Activated naive CD8-positive, alpha-beta T cell treated with anti-CD3 and anti-CD28 coated beads for 36 hours (primary cell): ENCODE measurements at regions not wholly inside any gene's neighbourhood (a gene's known extent, or its start where the extent isn't known, plus 50 kb on each side); places are given as distances from the start of the nearest gene placed in this dataset.

Experiments used
- DNase-seq: peaks from one replicate; pipeline ENCODE4 v3.0.0; 2021
- H3K27ac Mint-ChIP-seq: one replicate; pipeline ENCODE4 v1.8.0; 2022; ENCODE audit warnings: mild to moderate bottlenecking, moderate library complexity, mixed read lengths
- H3K27me3 Mint-ChIP-seq: one replicate; pipeline ENCODE4 v1.8.0; 2022; ENCODE audit warnings: mild to moderate bottlenecking, mixed read lengths
- H3K36me3 Mint-ChIP-seq: one replicate; pipeline ENCODE4 v1.8.0; 2021; ENCODE audit warnings: mild to moderate bottlenecking, mixed read lengths
- H3K4me1 Mint-ChIP-seq: one replicate; pipeline ENCODE4 v1.8.0; 2021; ENCODE audit warnings: mixed read lengths
- H3K4me3 Mint-ChIP-seq: one replicate; pipeline ENCODE4 v1.8.0; 2022; ENCODE audit warnings: mild to moderate bottlenecking, moderate library complexity, mixed read lengths
- H3K9me3 Mint-ChIP-seq: one replicate; pipeline ENCODE4 v1.8.0; 2022; ENCODE audit warnings: mixed read lengths

GRCh38 chr16:85213926-85214675, 101.8 kb upstream of the CIBAR2 start:
- no peaks in the 10 kb centered on the region for H3K36me3 Mint-ChIP-seq
- no peaks in the 10 kb centered on the region for H3K4me1 Mint-ChIP-seq
- H3K9me3 Mint-ChIP-seq = no peaks in the 10 kb centered on the region
- DNase-seq = no peak
- no peak overlapping the region for H3K4me3 Mint-ChIP-seq
- H3K27me3 Mint-ChIP-seq = no peaks in the 10 kb centered on the region
- H3K27ac Mint-ChIP-seq = no peak overlapping the region

- no peak overlapping the region for H3K4me3 Mint-ChIP-seq
- H3K9me3 Mint-ChIP-seq = no peaks in the 10 kb centered on the region
- H3K36me3 Mint-ChIP-seq = no peaks in the 10 kb centered on the region
- H3K27ac Mint-ChIP-seq = no peak overlapping the region
- H3K4me1 Mint-ChIP-seq = no peaks in the 10 kb centered on the region
- peaks cover 2% of the 10 kb centered on the region for H3K27me3 Mint-ChIP-seq
- no peak for DNase-seq
Observed at GRCh38 chr16:85215478-85216118, 103.3 kb upstream of the CIBAR2 start.

DNA sequence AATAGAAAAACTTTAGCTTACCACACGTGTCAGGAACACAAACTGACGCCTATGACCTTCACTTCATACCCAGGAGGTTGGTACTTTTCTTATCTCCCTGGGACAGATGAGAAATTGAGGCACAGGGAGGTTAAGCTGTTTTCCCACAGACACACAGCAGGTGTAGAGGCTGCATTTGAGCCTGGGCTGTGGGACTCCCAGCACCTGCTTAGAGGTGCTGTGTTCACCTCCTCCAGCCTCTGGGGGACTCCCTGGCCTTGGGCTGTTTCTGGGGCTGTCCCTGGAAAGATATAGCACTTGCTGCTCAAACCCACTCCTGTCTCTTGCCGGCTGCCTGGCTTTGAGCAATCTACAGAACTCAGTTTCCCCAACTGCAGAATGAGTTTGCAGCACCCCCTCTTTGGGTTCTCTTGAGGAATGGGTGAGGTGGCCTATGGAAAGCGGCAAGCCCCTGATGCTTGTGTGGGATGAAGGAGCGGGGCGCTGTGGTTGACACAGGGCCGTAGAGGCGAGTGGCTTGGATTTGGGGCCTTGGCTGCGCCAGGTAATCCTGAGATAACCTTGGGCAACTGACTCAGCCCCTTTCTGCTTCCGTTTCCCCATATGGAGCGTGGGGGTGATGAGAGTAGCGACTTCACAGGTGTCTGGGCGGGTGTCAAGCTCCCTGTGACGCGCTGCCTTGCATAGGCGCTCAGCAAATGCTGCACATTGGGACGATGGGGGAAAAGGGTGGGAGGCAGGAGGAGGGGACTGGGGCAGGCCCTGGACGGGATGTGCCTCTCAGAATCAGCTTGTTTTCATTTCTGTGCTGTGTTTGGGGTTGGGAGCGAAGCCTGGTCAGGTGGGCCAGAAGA, 104.5 kb upstream of the CIBAR2 start:
- Mint-ChIP-seq H3K27me3 (peaks cover 4% of the 10 kb centered on the region), H3K36me3 (no peaks in the 10 kb centered on the region), H3K4me1 (no peaks in the 10 kb centered on the region), H3K9me3 (no peaks in the 10 kb centered on the region), H3K4me3 (no peak overlapping the region), H3K27ac (no peak overlapping the region)
- DNase-seq = no peak

DNA sequence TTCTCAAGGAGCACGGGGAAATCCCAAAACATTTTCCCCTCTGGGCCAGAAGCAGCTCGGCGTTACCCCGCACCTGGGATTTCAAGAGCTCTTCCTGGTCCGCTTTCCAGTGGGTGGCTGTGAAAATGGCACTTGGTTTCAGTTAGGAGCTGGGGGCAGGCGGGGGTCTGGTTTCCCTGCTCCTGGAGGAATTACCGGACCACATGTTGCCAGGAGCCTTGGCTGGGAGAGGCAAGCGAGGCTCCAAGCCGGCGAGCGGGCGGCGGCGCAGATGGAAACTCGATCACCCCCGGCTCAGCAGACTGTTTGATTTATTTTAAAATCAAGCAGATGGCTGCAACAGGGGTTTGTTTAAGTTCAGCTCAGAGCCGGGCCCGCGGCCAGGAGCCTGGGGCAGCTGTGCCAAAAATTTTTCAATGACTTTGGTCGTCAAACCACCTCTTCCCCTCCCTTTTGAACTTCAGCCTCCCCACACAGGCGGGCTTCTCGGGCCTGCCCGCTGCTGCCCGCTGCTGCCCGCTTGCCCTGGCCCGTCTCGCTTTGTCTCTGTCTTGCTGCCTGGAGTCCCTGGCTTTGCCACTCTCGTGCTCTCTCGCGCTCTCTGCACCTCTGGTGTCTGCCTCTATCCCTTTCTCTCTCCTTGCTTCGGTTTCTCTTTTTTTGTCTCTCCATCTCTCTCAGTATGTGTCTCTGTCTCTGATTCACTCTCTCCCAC, 108.0 kb upstream of the CIBAR2 start:
- H3K36me3 Mint-ChIP-seq = no peaks in the 10 kb centered on the region
- H3K4me1 Mint-ChIP-seq = no peaks in the 10 kb centered on the region
- H3K27me3 Mint-ChIP-seq = peaks cover 4% of the 10 kb centered on the region
- no peaks in the 10 kb centered on the region for H3K9me3 Mint-ChIP-seq
- no peak overlapping the region for H3K27ac Mint-ChIP-seq
- no peak for DNase-seq
- no peak overlapping the region for H3K4me3 Mint-ChIP-seq

DNA sequence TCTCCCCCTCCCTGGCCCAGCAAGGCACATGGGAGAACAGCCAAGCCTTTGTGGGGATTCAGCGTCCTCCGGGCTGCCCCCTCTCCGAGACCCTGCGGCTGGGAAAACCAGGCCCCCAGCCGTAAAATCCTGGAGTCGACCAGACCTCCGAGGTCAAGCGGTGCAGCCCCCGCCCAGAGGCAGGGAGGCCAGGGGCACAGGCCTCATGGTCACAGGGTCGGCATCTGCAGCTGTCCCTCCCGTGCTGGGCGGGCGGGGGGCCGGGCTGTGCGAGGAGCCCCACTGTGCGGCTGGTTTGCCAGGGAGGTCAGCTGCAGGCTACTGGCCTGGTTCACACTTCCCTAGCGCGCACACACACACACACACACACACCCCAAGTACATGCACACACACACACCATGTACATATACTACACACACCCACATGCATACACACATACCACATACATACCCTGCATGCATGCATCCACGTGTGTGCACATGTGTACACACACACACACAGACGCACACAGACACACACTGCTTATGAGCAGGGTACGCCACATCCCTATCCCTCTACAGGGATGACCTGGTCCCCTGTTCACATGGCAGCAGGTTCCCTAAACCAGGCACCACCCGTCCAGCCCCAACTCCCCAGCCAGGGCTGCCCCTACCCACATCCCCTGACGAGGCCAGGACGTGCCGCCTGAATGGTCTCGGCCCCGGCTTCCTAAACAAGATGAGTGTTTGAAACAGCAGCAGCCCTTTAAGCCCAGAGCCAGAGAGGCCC, 108.9 kb upstream of the CIBAR2 start:
- Mint-ChIP-seq H3K4me1 (no peaks in the 10 kb centered on the region), H3K9me3 (no peaks in the 10 kb centered on the region), H3K4me3 (no peak overlapping the region), H3K27ac (no peak overlapping the region), H3K27me3 (peaks cover 4% of the 10 kb centered on the region), H3K36me3 (no peaks in the 10 kb centered on the region)
- no peak for DNase-seq

DNA sequence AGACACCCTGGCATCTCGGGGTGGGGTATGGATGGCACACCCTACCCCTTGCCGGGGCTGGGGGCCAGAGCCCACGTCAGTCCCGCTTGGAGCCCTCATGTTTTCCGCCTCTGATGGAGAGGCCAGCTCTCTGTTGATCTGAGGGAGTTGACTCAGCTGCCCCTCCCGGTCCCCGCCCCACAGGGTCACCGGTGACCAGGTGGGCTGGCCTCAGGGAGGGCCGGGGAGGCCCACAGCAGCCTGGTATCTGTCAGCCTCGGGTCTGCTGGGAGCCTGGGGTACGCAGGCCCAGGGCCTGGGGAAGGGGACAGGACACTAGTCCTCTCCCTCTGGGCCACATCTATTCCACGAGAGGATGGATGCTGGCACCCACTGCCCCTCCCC, 109.5 kb upstream of the CIBAR2 start:
- Mint-ChIP-seq H3K4me3 (no peak overlapping the region), H3K27me3 (peaks cover 4% of the 10 kb centered on the region)
- DNase-seq = no peak

DNA sequence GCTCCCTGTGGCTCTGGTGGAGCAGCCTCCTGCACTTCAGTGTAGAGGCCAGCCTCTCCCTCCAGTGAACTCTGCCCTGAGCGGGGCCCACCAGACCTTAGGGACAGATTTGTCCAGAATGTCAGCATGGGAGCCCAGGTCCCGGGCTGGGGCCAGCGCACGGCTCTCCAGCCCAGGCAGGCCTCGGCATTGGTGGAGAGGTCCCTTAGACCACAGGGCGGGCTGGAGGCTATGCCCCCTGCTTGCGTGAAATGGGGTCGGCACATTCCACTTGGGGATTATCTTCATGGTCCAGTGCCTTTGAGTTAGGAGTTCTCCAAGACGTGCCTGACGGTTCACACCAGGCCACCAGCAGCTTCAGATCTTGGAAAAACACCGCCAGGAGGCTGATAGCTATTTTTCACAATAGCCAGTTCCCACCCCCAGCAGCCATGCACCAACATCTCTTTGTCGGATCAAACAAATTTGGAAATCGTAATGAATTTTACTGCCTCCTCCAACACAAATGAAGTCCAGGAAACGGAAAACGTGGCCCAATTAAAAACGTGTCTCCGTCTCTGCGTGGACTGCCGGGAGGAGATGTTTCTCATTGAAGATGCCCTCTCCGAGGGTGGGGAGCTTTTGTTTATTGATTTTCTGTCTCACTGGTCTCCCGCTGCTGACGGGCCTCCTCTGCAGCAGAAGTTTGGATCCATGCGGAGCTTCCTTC, 110.0 kb upstream of the CIBAR2 start:
- no peak overlapping the region for H3K4me3 Mint-ChIP-seq
- no peak overlapping the region for H3K27ac Mint-ChIP-seq
- peaks cover 4% of the 10 kb centered on the region for H3K27me3 Mint-ChIP-seq
- H3K36me3 Mint-ChIP-seq = no peaks in the 10 kb centered on the region
- H3K9me3 Mint-ChIP-seq = no peaks in the 10 kb centered on the region
- no peaks in the 10 kb centered on the region for H3K4me1 Mint-ChIP-seq
- DNase-seq = no peak

More for the DNA sequence above, 109.5 kb upstream of the CIBAR2 start:
- Mint-ChIP-seq H3K36me3 (no peaks in the 10 kb centered on the region), H3K9me3 (no peaks in the 10 kb centered on the region), H3K27ac (no peak overlapping the region), H3K4me1 (no peaks in the 10 kb centered on the region)

DNA sequence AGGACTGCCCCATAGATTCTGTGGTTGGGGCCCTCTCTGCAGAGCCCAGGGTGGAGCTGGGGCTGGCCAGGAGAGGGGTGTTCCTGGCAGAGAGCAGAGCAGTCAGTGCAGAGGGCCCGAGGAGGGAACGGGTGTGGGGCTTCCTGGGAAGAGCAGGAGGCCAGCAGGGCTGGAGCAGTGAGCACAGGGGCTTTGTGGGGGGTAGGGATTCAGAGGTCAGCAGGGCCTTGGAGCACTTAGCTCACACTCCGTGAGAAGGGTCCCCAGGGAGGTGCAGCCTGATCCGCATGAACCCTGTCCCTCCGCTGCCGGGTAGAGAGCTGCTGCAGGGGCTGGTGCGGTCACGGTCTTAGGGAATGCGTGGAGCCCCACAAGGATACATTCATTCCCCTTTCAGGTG, 113.0 kb upstream of the CIBAR2 start:
- Mint-ChIP-seq H3K27ac (no peak overlapping the region), H3K4me1 (no peaks in the 10 kb centered on the region), H3K9me3 (no peaks in the 10 kb centered on the region), H3K4me3 (no peak overlapping the region), H3K36me3 (no peaks in the 10 kb centered on the region), H3K27me3 (peaks cover 4% of the 10 kb centered on the region)
- no peak for DNase-seq

GRCh38 chr16:85225721-85226120, 113.4 kb upstream of the CIBAR2 start:
- H3K4me3 Mint-ChIP-seq = no peak overlapping the region
- no peaks in the 10 kb centered on the region for H3K9me3 Mint-ChIP-seq
- peaks cover under 1% of the 10 kb centered on the region for H3K27me3 Mint-ChIP-seq
- H3K36me3 Mint-ChIP-seq = no peaks in the 10 kb centered on the region
- no peaks in the 10 kb centered on the region for H3K4me1 Mint-ChIP-seq
- no peak overlapping the region for H3K27ac Mint-ChIP-seq
- DNase-seq = no peak

DNA sequence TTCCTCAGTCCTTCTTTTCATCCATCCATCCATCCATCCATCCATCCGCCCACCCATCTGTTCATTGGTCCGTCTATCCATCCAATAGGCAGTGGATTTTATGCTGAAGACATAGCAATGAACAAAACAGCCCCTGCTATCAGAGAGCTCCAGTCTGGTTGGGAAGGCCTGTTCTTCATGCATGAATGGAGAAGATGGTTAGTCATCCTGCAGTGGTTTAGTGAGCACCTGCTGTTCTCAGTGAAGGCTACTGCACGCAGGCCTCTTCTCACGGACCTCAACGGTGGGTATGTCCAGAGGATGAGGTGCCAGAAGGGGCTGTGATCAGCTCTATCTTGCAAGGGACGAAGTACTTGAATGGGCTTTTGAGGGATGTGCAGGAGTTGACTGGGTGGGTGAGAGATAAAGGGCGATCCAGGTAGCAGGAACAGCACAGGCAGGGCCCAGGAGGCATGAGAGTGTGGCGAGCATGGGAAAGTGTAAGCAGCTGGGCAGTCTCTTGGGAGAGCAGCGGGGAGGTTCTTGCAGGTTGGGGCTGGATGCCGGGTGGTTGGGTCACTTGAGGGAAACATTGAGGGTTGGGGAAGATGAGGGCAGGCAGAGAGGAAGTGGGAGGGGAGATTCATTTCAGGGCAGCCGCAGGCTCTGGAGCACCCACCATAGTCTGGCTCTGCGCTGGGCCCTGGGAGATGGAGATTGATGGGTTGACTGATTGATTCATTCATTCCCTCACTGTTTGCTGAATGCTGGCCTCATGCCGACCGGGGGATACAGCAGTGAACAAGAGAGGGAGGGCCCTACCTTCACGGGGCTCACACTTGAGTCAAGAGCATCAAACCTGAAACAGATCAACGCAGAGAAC, 115.0 kb upstream of the CIBAR2 start:
- no peak overlapping the region for H3K4me3 Mint-ChIP-seq
- H3K4me1 Mint-ChIP-seq = no peaks in the 10 kb centered on the region
- H3K9me3 Mint-ChIP-seq = no peaks in the 10 kb centered on the region
- no peak overlapping the region for H3K27ac Mint-ChIP-seq
- no peak for DNase-seq
- H3K27me3 Mint-ChIP-seq = no peaks in the 10 kb centered on the region
- no peaks in the 10 kb centered on the region for H3K36me3 Mint-ChIP-seq

GRCh38 chr16:85227946-85228862, 115.9 kb upstream of the CIBAR2 start:
- DNase-seq = no peak
- no peaks in the 10 kb centered on the region for H3K9me3 Mint-ChIP-seq
- H3K27me3 Mint-ChIP-seq = no peaks in the 10 kb centered on the region
- H3K36me3 Mint-ChIP-seq = no peaks in the 10 kb centered on the region
- H3K4me3 Mint-ChIP-seq = no peak overlapping the region
- H3K27ac Mint-ChIP-seq = no peak overlapping the region
- no peaks in the 10 kb centered on the region for H3K4me1 Mint-ChIP-seq

GRCh38 chr16:85228970-85229430, 116.7 kb upstream of the CIBAR2 start:
- H3K36me3 Mint-ChIP-seq = no peaks in the 10 kb centered on the region
- H3K27ac Mint-ChIP-seq = no peak overlapping the region
- peaks cover under 1% of the 10 kb centered on the region for H3K27me3 Mint-ChIP-seq
- DNase-seq = no peak
- no peaks in the 10 kb centered on the region for H3K4me1 Mint-ChIP-seq
- H3K9me3 Mint-ChIP-seq = no peaks in the 10 kb centered on the region
- H3K4me3 Mint-ChIP-seq = no peak overlapping the region
